NOMO-1 (cell line): ENCODE measurements at regions not wholly inside any gene's neighbourhood (a gene's known extent, or its start where the extent isn't known, plus 50 kb on each side); places are given as distances from the start of the nearest gene placed in this dataset.
"Not testable (repeated sequence)": the region's sequence is repeated elsewhere in the genome, so short reads cannot be mapped to it uniquely, and the experiment has no call there.

Experiments used
- DNase-seq, 2 experiments: peaks; one replicate each; lab custom pipeline; 2025; ENCODE audit not compliant: unreplicated experiment in 2 of 2; lab: John Stamatoyannopoulos, UW

- DNase-seq, result not testable (repeated sequence)
Observed at GRCh38 chrX:123788193-123788592, 55.3 kb upstream of the THOC2 start.

DNA sequence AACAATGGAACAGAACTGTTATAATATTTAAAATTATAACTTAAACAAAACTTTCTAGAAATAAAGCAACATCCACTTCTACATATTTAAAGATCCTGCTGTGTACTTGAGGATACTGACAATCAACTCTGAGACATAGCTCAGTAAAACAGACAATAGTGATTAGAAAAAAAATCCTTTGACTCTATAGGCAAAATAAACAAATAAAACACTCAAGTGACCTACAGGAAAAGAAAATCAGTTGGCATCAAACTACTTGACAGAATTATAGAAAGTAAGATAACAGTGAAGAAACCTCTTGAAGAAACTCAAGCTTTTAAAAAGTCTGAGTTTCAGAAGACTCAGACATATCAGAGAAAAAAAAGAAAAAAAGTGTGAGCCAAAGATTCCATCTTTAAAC, 55.9 kb upstream of the THOC2 start:
- DNase-seq, result no peak

DNA sequence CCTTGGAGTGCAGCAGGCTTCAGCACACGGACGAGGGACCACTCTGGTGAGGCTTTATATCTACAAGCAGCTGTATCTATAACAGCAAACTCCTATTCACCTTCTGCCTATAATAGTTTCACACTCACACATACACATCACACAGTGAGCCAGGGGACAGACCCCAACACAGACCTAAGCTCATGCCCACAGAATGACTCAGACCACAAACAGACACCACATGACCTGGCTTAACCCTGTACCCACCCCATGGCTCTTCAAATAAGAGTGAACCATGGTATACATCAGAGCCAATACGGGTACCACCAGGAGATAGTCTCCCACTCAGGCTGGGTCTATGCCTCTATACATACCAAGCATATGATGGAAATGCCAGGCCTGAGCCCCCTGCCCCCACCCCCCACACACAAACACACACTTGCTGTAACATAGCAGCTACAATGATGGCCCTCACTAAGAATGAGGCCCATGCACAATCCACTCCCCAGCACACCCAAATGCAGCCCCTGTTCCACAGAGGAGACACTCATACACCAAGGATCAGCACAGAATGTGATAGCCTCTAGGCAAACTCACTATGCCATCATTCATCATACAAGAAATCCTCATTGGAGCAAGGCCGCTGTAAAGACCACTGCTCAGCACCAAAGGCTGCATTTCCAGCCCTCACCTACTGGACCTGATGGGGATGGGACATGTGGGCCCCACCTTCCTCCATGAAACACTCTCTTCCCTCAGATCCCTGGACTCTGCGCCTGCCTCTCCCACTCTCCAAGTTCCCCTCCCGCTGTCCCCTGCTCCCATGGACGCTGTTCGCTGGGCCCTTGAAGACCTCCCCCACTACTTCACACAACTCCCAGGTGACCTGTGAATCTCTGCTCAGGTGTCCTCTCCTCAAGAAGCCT, 62.1 kb upstream of the XIAP start:
- no peak for DNase-seq

DNA sequence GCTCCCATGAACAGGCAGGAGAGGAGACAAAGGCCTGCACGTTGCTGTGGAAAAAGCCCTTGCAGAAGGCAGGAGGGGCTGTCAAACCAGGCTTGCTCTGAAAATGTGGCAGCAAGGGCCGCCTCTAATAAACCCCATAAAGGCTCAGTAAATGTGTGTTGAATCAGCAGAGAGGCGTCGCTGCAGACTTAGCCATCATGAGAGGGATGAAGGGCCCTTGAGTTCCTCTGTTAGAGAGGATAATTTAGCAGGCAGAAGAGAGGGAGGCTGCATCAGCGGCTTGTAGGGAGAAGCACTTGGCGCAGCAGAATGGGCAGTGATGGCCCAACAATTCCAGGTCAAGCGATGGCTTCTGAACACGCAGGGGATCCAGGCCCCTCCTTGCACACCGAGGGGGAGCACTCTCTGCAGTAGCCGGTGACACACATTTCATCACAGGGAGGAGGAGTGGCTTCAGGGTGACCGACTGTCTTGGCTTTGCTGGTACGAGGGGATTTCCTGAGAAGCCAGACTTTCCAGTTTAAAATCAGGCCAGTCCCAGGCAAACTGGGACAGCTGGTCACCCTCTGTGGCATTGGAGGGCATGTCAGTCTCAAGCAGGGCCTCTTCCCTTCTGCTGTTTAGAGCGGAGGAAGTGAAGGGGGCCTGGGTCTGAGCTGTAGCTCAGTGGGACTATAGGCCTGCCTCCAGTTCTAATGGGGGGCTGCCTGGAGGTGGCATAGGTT, 61.0 kb upstream of the XIAP start:
- not testable (repeated sequence) for DNase-seq

DNA sequence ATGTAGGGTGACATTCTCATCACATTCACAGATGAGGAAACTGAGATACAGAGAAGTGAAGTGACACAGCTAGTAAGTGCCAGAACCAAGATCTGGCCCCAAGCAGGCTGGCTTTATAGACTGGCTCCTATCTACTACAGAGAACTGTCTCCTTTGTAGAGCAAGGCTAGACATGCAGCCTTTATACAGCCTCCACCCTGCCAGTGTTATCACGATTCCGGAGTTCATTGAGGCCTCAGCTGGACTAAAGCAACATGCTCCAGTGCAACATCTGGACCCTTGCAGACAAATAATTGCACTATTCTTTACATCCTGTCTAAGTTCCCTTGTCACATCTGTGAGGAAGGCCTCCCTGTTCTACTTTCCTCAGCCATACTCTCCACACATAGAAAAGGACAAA, 58.0 kb upstream of the XIAP start:
- no peak for DNase-seq

DNA sequence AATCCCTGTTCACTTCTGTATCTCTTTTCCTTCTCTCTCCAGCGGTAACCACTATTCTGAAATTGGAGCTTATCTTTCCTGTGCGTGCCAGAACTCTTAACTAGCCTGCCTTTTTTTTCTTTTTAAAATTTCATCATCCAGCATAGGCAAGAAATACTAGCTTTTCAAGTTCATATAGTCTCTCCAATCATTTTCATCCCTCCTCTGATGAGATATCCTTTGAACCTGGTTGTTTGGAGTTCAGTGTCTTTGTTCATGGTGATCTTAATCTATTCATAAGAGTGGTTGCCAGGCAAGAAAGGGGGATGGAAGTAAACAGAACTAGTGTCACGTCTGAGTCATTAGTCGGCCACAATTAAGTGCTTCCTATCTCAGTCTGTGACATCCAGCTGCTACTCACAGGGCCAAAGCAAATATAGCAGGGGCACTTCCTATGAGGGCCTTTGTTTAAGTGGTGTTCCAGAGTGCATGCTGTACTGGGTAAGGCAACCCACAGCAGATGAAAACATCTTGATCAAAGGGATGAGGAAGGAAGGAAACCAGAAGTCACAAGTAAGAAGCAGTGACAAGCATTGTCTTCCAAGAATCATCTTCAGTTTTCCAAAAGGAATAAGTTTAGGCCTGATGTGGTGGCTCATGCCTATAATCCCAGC, 56.4 kb upstream of the XIAP start:
- DNase-seq, result peak; percentile 24 to 75

DNA sequence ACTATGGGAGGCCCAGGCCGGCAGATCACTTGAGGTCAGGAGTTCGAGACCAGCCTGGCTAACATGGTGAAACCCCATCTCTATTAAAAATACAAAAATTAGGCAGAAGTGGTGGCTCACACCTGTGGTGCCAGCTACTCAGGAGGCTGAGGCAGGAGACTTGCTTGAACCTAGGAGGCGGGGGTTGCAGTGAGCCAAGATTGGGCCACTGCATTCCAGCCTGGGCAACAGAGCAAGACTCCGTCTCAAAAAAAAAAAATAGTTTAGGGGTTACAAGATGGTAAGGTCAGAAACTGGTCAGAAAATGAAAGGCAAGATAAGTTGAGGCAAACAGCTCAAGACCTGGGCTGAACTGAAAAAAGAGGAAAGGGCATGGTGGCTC, 55.9 kb upstream of the XIAP start:
- DNase-seq, result not testable (repeated sequence)

GRCh38 chrX:123807835-123808416, 51.9 kb upstream of the XIAP start:
- DNase-seq, result peak in 1 of 2 experiments; percentile 0

- DNase-seq, result no peak
Observed at GRCh38 chrX:123809854-123810375, 49.9 kb upstream of the XIAP start.
